A549 (cell line): ENCODE measurements at regions not wholly inside any gene's neighbourhood (a gene's known extent, or its start where the extent isn't known, plus 50 kb on each side); places are given as distances from the start of the nearest gene placed in this dataset.
"Not testable (repeated sequence)": the region's sequence is repeated elsewhere in the genome, so short reads cannot be mapped to it uniquely, and the experiment has no call there.

ENCODE experiments used
- ATAC-seq, 2 experiments: fragments of 200-7000 bp in 1 of 2; fragments of >200 bp in 1 of 2; cut with Nextera tagmentation in 1 of 2; cut with Tn5 transposase in 1 of 2; 3 replicates each; pipeline versions ENCODE4 v1.8.0 to v1.9.1; 2018 to 2020; ENCODE audit warnings: mild to moderate bottlenecking in 1 of 2, moderate library complexity in 1 of 2
- CTCF ChIA-PET: fragments of 300-600 bp; sonication (Branson Sonifier 250); formaldehyde crosslinking; extraction: SDS; loops from one replicate; lab custom pipeline; 2021; ENCODE audit warnings: antibody characterized with exemption, inconsistent platforms; lab: Yijun Ruan, JAX
- POLR2A ChIA-PET: fragments of 350-600 bp; formaldehyde crosslinking; extraction: SDS; loops from one replicate; lab custom pipeline; 2021; ENCODE audit warnings: antibody characterized with exemption, inconsistent platforms; lab: Yijun Ruan, JAX
- DNase-seq, 2 experiments: peaks; one replicate each; pipeline versions ENCODE4 v3.0.0 to v3.0.0-alpha.2; 2011 to 2016; ENCODE audit warnings: low read depth in 1 of 2, low spot score in 1 of 2
- FAIRE-seq: peaks from 2 replicates; lab custom pipeline; 2011; peaks lifted over from hg19 to GRCh38; lab: Jason Lieb, UNC
- H3K27ac ChIP-seq, 2 experiments: fragments of >200 bp; sonication (Bioruptor Twin); formaldehyde crosslinking; 3 replicates each; pipeline ENCODE4 v1.5.1; 2016 to 2017
- H3K4me1 ChIP-seq: fragments of >200 bp; sonication (Bioruptor Twin); formaldehyde crosslinking; 3 replicates; pipeline ENCODE4 v1.6.1; 2016
- H3K4me2 ChIP-seq: fragments of >200 bp; sonication (Bioruptor Twin); formaldehyde crosslinking; 3 replicates; pipeline ENCODE4 v1.6.1; 2016
- H3K4me3 ChIP-seq: fragments of >200 bp; sonication (Bioruptor Twin); formaldehyde crosslinking; 3 replicates; pipeline ENCODE4 v1.5.1; 2016
- H3K9me3 ChIP-seq: fragments of >200 bp; sonication (Bioruptor Twin); formaldehyde crosslinking; 3 replicates; pipeline ENCODE4 v1.6.1; 2016
- CBX2 ChIP-seq: fragments of 200-600 bp; sonication (generic); IDR thresholded peaks from 2 replicates; pipeline ENCODE4 v1.6.1; 2016; ENCODE audit warnings: low read depth, mild to moderate bottlenecking, borderline replicate concordance
- CBX8 ChIP-seq: fragments of 200-600 bp; sonication (generic); IDR thresholded peaks from 2 replicates; pipeline ENCODE4 v1.6.1; 2016
- HOXA7 ChIP-seq: fragments of 250-450 bp; sonication (Bioruptor Pico); IDR thresholded peaks from 2 replicates; pipeline ENCODE4 v1.5.0; 2020; ENCODE audit warnings: mild to moderate bottlenecking, moderate library complexity
- HOXB5 ChIP-seq: fragments of 250-450 bp; sonication (Bioruptor Pico); IDR thresholded peaks from 2 replicates; pipeline ENCODE4 v1.5.0; 2020; ENCODE audit warnings: mild to moderate bottlenecking, moderate library complexity
- JUN ChIP-seq, 2 experiments: fragments of >200 bp; sonication (Bioruptor Twin); formaldehyde crosslinking; IDR thresholded peaks; 2 replicates in 1 of 2; 3 replicates in 1 of 2; pipeline ENCODE4 v1.6.1; 2016 to 2017
- JUNB ChIP-seq: fragments of >200 bp; sonication (Bioruptor Twin); formaldehyde crosslinking; IDR thresholded peaks from 2 replicates; pipeline ENCODE4 v1.6.1; 2016
- KDM5A ChIP-seq: fragments of 200-600 bp; sonication (generic); IDR thresholded peaks from 2 replicates; pipeline ENCODE4 v1.6.1; 2016; ENCODE audit warnings: antibody characterized with exemption, mild to moderate bottlenecking
- MAFK ChIP-seq: fragments of 450-650 bp; IDR thresholded peaks from 2 replicates; pipeline ENCODE4 v1.6.1; 2014; ENCODE audit not compliant: partially characterized antibody
- MYC ChIP-seq: IDR thresholded peaks from 2 replicates; pipeline ENCODE4 v1.6.1; 2012; ENCODE audit warnings: mild to moderate bottlenecking, inconsistent platforms, low read length, improper control_type of control experiment, borderline replicate concordance
- NR3C1 ChIP-seq: fragments of >200 bp; sonication (Bioruptor Twin); formaldehyde crosslinking; IDR thresholded peaks from 3 replicates; pipeline ENCODE4 v1.6.1; 2017
- PHF8 ChIP-seq: fragments of 200-600 bp; sonication (generic); IDR thresholded peaks from 2 replicates; pipeline ENCODE4 v1.6.1; 2016; ENCODE audit warnings: low read depth, mild to moderate bottlenecking, antibody characterized with exemption, moderate library complexity, borderline replicate concordance
- RCOR1 ChIP-seq: fragments of 150-350 bp; IDR thresholded peaks from 2 replicates; pipeline ENCODE4 v1.6.1; 2014; ENCODE audit warnings: antibody characterized with exemption, low read length, low read depth
- SMC3 ChIP-seq: fragments of >200 bp; sonication (Bioruptor Twin); formaldehyde crosslinking; IDR thresholded peaks from 3 replicates; pipeline ENCODE4 v1.6.1; 2018; ENCODE audit warnings: inconsistent platforms
- TP53 ChIP-seq: fragments of 250-450 bp; sonication (Bioruptor Pico); IDR thresholded peaks from 2 replicates; pipeline ENCODE4 v1.5.0; 2021; ENCODE audit warnings: mild to moderate bottlenecking, moderate library complexity
- ZSCAN20 ChIP-seq: fragments of 250-450 bp; sonication (Bioruptor Pico); IDR thresholded peaks from 2 replicates; pipeline ENCODE4 v1.8.0; 2022; ENCODE audit warnings: mild to moderate bottlenecking, moderate library complexity
- WGBS: methylation state at CpG from one replicate; pipeline ENCODE4 v1.1.6; 2017; ENCODE audit errors: missing lambda C conversion rate; 5-methylcytosine and 5-hydroxymethylcytosine counted together
- TF ChIP-seq, protein P1 (sequence below): fragments of 200-600 bp; sonication (generic); IDR thresholded peaks from 2 replicates; pipeline ENCODE4 v1.6.1; 2016; ENCODE audit warnings: antibody characterized with exemption, mild to moderate bottlenecking, moderate library complexity
- TF ChIP-seq, protein P2 (sequence below): fragments of >200 bp; sonication (Bioruptor Twin); formaldehyde crosslinking; IDR thresholded peaks from 2 replicates; pipeline ENCODE4 v1.6.1; 2016
- TF ChIP-seq, protein P3 (sequence below): fragments of 250-450 bp; sonication (Bioruptor Pico); IDR thresholded peaks from 2 replicates; pipeline ENCODE4 v1.5.0; 2020; ENCODE audit warnings: low read depth, mild to moderate bottlenecking, moderate library complexity
- TF ChIP-seq, protein P4 (sequence below): fragments of >200 bp; sonication (Bioruptor Twin); formaldehyde crosslinking; IDR thresholded peaks from 3 replicates; pipeline ENCODE4 v1.6.1; 2016

DNA sequence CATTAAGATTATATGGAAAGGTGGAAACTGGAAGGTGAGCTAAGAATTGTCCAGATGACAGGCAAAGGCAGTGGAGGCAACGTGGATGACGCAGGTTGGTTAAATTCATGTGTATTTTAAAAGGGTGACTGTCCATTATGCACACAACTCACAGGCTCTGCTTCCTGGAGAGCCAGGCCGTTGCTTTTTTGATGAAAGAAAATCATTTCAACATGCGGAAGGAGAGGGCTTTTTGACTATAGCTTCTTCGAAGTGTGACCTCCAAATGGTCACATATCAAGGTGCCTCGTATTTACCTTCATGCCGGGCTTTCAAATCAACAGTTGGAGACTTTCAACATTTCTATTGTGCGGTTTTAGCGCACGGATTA lies 126.7 kb downstream of the MYCN start:
- CTCF ChIA-PET = interaction anchor here (0.7 to 1.6 kb wide), 2 partner anchors 9 to 144 kb away, joined by 3 to 4 read pairs; no protein-coding TSS in a partner anchor
- Histone ChIP-seq H3K4me3 (no peak overlapping the region), H3K9me3 (peaks cover 26% of the 10 kb centered on the region; the same call in 2 of the 3 replicates), H3K4me1 (no peaks in the 10 kb centered on the region), H3K27ac (no peak overlapping the region), H3K4me2 (no peak overlapping the region)
- no peak for FAIRE-seq
- no peak for TF ChIP-seq RCOR1
- TF ChIP-seq, protein P1, sequence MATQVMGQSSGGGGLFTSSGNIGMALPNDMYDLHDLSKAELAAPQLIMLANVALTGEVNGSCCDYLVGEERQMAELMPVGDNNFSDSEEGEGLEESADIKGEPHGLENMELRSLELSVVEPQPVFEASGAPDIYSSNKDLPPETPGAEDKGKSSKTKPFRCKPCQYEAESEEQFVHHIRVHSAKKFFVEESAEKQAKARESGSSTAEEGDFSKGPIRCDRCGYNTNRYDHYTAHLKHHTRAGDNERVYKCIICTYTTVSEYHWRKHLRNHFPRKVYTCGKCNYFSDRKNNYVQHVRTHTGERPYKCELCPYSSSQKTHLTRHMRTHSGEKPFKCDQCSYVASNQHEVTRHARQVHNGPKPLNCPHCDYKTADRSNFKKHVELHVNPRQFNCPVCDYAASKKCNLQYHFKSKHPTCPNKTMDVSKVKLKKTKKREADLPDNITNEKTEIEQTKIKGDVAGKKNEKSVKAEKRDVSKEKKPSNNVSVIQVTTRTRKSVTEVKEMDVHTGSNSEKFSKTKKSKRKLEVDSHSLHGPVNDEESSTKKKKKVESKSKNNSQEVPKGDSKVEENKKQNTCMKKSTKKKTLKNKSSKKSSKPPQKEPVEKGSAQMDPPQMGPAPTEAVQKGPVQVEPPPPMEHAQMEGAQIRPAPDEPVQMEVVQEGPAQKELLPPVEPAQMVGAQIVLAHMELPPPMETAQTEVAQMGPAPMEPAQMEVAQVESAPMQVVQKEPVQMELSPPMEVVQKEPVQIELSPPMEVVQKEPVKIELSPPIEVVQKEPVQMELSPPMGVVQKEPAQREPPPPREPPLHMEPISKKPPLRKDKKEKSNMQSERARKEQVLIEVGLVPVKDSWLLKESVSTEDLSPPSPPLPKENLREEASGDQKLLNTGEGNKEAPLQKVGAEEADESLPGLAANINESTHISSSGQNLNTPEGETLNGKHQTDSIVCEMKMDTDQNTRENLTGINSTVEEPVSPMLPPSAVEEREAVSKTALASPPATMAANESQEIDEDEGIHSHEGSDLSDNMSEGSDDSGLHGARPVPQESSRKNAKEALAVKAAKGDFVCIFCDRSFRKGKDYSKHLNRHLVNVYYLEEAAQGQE = no peak
- TF ChIP-seq, protein P2, sequence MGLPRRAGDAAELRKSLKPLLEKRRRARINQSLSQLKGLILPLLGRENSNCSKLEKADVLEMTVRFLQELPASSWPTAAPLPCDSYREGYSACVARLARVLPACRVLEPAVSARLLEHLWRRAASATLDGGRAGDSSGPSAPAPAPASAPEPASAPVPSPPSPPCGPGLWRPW = no peak
- TF ChIP-seq HOXB5 (CRISPR knock-in tag) = no peak
- TF ChIP-seq JUN (IDR thresholded peaks at IDR 0.05) = no peak
- no peak for TF ChIP-seq ZSCAN20 (CRISPR knock-in tag)
- TF ChIP-seq MAFK = no peak
- no peak for TF ChIP-seq KDM5A
- TF ChIP-seq TP53 (CRISPR knock-in tag) = no peak
- TF ChIP-seq, protein P3, sequence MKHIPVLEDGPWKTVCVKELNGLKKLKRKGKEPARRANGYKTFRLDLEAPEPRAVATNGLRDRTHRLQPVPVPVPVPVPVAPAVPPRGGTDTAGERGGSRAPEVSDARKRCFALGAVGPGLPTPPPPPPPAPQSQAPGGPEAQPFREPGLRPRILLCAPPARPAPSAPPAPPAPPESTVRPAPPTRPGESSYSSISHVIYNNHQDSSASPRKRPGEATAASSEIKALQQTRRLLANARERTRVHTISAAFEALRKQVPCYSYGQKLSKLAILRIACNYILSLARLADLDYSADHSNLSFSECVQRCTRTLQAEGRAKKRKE (CRISPR knock-in tag) = no peak
- no peak for TF ChIP-seq CBX8
- TF ChIP-seq HOXA7 (CRISPR knock-in tag) = no peak
- no peak for TF ChIP-seq SMC3
- no peak for TF ChIP-seq MYC
- TF ChIP-seq JUNB = no peak
- POLR2A ChIA-PET = no interaction called here
- 46% methylated on average over 10 of the region's 10 CpGs for WGBS
- no peak for DNase-seq
- no peak for ATAC-seq

DNA sequence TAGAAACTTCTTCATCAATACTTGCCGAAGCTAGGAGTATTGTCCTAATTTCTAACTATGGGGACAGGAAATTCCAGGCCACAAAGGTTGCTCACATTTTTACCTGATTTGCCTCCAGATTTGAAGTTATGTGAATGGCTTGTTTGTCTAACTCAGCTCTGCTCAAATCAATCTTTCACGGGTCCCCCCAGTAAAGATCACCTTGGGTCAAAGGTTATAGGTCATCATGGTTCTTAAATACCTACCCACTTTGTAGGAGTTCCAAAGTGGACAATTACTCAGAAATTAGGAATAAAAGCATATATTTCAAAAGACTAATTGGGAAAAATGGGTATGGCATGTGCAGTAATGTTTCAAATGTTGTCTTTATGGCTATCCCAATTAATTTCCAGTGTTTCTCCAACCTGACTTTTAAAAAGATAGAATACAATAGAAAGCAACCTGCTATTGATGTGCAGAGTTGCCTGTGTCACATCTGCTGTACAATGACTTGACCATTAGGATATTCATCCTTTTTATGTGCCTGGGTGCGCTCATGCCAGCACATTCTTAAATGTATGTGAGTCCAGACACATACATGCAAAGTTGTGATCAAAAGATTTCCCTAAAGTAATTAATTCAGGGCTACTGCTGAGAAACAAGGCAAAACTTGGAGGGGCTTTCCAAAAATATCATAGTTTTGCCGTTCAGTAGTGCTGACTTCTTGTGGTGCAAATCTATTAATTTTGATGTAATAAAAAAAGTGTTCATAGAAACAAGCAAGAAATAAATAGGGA lies 126.1 kb downstream of the MYCN start:
- peaks cover 26% of the 10 kb centered on the region; the same call in 2 of the 3 replicates for H3K9me3 ChIP-seq
- CTCF ChIA-PET = no interaction called here
- DNase-seq (no peak), ATAC-seq (no peak), FAIRE-seq (no peak)
- POLR2A ChIA-PET = no interaction called here
- no peak overlapping the region for H3K27ac ChIP-seq
- TF ChIP-seq, protein P4, sequence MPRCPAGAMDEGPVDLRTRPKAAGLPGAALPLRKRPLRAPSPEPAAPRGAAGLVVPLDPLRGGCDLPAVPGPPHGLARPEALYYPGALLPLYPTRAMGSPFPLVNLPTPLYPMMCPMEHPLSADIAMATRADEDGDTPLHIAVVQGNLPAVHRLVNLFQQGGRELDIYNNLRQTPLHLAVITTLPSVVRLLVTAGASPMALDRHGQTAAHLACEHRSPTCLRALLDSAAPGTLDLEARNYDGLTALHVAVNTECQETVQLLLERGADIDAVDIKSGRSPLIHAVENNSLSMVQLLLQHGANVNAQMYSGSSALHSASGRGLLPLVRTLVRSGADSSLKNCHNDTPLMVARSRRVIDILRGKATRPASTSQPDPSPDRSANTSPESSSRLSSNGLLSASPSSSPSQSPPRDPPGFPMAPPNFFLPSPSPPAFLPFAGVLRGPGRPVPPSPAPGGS = no peak
- TF ChIP-seq CBX2 (no peak), PHF8 (no peak), NR3C1 (no peak)
- H3K4me1 ChIP-seq = no peaks in the 10 kb centered on the region
- no peak overlapping the region for H3K4me2 ChIP-seq
- WGBS = 19% methylated on average over 4 of the region's 4 CpGs
- H3K4me3 ChIP-seq = no peak overlapping the region

DNA sequence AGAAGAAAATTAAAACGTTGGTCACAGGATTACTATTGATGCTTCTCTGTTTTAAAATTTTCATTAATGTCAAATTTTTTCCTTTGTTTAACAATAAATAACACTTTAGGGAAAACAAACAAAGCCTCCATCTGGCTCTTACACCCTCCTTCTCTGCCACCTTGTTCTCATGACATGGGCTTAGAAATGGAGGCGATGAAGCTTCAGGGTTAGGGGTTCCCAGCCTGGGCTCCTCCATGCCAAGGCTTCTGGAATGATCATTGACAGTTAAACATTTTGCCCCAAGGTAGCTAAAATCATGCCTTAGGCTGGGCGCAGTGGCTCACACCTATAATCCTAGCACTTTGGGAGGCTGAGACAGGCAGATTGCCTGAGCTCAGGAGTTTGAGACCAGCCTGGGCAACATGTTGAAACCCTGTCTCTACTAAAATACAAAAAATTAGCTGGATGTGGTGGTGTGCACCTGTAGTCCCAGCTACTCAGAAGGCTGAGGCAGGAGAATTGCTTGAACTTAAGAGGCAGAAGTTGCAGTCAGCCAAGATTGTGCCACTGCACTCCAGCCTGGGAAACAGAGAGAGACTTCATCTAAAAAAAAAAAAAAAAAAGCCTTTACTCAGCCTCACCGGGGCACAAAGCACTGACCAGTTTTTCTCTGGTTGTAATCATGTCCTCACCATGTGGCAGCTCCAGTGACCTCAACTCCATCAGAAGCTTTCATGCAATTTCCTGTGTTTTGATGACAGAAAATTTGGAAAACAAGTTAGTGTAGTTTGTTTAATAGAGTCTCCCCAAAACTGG lies 125.1 kb downstream of the MYCN start:
- H3K4me1 ChIP-seq, FAIRE-seq, H3K4me2 ChIP-seq, DNase-seq, H3K4me3 ChIP-seq, H3K27ac ChIP-seq, POLR2A ChIA-PET, ATAC-seq: not testable (repeated sequence)
- 11% methylated on average over 4 of the region's 4 CpGs for WGBS
- peaks cover 26% of the 10 kb centered on the region; the same call in 2 of the 3 replicates for H3K9me3 ChIP-seq
- CTCF ChIA-PET = interaction anchor here (0.7 to 0.8 kb wide), 2 partner anchors 307 to 544 kb away, joined by 3 read pairs; no protein-coding TSS in a partner anchor
